H4 (cell line): ENCODE measurements at regions not wholly inside any gene's neighbourhood (a gene's known extent, or its start where the extent isn't known, plus 50 kb on each side); places are given as distances from the start of the nearest gene placed in this dataset.
"Not testable (repeated sequence)": the region's sequence is repeated elsewhere in the genome, so short reads cannot be mapped to it uniquely, and the experiment has no call there.

ENCODE experiments used
- DNase-seq: peaks from one replicate; pipeline ENCODE4 v3.0.0-alpha.2; 2015; ENCODE audit warnings: low spot score

DNA sequence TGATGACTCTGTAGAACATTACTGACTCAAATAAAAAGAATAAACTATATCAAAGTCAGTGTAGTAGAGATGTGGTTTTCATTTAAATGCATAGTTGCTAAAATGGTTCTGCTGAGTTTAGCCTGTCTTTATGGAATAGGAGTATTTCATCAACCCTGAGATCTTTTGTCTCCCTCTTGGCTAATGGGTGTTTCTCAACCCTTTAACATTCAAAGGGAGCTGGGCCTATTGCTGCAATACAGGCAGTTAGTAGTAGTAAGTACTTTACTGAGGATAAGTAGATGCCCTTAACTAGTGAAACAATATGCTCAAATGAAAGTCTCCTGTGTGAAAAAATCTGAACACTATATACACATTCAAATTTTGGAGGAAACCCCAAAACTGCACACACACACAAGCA lies 184.7 kb upstream of the TTC14 start:
- DNase-seq = no peak

DNA sequence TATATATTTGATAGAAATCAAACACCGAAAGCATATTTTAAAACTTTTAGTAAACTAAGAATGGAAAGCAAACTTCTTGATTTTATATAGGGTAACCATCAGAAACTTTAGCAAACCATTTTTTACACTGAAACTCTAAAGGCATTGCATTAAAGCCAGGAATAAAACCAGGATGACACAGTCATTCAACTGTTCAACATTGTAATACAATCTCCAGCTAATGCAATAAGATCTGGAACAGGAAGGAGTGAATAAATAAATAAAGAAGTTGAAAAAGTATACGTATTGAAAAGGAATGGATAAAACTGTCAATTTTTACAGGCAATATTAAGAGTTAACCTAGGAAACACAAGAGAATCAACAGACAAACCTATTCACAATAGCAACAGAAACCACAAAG lies 181.9 kb upstream of the TTC14 start:
- no peak for DNase-seq

DNA sequence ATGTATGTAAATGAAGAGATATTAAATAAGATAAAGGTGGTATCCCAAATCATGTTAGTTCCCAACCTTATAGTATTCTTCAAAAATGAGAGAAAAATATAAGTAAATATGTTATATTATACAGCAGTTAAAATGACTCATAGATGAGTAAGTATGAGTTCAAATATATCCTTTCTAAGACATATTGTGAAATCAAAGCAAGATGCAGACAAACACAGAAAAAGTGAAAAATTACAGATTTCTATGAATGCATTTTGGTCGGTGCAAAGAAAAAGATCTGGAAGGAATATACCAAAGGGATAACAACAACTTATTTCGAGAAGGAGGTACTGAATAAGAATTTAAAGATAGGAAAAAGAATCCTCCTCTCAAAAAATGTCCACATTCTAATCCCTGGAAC lies 181.2 kb upstream of the TTC14 start:
- no peak for DNase-seq

DNA sequence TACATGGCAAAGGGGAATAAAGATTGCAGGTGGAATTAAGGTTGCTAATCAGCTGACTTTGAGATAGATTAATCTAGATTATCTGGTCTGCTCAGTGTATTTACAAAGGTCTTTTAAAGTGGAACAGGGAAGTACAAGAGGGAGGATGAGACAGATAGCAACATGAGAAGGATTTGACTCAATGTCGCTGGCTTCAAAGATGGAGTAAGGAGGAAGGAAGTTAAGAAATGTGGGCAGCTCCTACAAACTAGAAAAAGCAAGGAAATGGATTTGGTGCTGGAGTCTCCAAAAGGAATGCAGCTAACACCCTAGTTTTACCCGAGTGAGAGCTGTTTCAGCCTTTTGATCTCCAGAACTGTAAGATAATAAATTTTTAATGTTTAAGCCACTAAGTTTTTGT lies 180.7 kb upstream of the TTC14 start:
- DNase-seq = no peak

DNA sequence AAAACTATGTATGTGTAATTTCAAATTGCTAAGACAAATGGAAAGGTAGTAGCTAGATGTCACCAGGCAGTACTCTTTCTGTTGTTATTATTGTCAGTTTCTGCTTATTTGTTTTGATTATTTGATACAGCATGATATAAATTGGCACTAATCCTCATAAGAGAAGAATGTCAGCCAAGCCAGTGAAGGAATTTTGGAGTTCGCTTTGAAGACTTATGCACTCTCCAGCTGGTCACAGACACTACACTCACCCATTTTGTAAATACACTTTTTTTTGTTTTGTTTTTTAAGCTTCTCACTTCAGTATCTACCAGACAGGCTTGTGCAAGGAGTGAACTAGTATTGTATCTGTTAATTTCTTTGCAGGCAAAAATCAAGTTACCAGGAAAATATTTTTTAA lies 180.2 kb upstream of the TTC14 start:
- DNase-seq = no peak

DNA sequence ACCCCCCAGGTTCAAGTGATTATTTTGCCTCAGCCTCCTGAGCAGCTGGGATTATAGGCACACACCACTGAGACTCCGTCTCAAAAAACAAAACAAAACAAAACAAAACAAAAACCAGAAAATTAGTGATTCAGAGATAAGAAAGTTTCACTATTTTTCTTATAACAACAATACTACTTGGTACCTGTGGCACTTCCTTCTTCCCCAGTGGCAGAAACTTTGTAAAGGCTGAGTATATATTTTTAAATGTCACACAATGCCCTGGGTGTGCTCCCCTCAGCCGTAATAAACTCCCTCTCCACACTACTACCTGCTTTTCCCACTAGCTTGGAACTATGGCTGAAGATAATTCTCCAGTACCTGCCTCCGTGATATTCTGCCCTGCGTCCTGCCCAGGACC lies 177.7 kb upstream of the TTC14 start:
- DNase-seq = not testable (repeated sequence)

DNA sequence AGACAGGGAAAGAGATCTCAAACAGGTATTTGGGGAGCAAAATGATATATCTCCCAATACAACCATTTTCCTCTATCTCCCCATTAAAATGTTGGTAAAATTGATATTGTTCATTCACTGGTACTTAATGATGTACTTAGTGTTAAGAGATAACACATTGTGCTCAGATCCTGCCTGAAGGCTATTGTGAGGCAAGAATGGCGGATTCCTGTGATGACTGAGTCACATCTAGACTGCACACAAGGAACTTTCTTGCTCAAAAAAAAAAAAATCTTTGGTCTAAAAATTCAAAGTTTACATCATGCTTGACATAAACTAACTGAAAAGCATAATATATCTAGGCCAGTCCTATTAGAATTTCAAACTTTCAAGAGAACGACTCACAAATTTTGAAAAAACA lies 171.1 kb upstream of the TTC14 start:
- no peak for DNase-seq

DNA sequence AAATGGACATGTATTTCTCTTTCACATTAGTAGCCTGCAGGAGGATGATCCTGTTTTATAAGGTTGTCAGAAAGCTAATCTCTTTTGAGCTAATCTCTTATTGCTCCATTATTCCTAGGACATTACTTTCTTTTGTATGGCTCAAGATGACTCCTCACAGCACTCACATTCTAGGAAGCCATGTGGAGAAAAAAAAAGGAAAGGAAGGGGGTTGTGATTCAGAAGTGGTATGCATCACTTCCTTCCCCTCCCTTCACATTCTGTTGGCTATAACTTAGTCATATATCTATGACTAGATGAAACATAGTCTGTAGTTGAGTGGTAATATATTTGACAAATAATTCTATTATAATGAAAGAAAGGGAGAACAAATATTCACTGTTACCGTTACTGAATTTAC lies 168.8 kb upstream of the TTC14 start:
- no peak for DNase-seq

DNA sequence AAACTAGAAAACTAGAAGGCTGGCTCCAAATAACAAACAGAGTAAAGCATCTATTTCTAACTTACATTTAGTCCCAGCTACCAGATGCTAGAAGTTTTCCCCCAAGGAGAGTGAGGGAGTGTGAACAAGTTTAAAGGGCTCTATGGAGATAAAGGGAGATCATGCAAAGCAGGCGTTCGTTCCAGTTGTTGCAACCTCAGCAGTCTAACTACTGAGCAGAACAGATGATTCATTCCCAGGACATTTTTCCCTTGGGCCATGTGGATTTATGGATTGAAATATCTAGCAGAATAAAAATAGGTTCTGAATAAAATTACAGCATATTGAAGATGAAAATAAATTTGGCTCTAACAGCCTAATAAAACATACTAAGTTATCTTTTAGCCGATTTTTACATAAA lies 154.8 kb upstream of the TTC14 start:
- DNase-seq = no peak

DNA sequence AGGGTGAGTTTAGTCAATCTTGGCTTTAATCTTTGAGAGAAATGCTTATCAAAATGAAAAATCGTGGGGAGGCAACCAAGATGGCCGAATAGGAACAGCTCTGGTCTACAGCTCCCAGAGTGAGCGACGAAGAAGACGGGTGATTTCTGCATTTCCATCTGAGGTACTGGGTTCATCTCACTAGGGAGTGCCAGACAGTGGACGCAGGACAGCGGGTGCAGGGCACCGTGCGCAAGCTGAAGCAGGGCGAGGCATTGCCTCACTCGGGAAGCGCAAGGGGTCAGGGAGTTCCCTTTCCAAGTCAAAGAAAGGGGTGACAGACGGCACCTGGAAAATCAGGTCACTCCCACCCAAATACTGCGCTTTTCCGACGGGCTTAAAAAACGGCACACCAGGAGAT lies 153.6 kb upstream of the TTC14 start:
- not testable (repeated sequence) for DNase-seq

DNA sequence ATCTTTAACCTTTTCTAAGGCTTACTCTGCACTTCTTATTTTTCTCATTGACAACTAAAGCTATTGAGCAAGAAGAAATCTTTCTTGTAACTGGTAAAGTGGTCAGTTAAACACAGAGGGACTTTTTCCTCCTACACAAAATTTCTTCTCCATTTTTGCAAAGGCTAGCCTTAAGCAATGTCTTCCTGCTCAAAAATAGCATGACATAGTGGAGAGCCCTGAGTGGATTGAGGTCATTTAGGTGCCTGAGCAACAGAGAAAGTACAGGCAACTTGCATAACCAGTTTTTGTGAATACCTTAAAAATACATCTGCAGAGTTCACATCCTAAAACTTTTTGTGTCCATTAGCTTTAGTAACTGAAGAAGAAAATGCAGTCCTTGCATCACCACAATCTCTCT lies 144.7 kb upstream of the TTC14 start:
- no peak for DNase-seq

DNA sequence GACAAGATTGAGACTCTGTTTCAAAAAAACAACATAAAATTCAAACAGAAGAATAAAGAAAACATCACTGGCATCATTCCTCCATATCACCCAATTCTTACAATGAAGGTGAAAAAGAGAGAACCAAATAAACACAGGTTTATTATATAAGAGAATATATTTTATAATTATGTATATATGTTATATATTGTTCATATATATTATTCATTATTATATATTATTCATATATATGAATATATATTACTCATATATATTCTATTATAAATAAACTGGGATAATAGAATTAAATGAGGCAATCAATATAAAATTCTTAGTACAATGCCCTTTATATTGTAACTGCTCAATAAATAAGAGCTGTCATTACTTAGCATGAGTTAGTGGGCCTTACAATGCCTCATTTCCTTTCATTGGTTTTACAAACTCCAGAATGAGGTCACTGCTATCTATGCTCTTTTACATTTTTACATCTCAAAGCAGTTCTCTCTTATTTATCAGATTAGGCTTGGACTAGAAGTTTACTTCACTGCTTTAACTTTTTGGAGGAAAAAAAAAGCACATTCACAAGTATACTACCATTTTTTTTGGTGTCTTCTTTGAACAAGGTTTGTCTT lies 135.5 kb upstream of the TTC14 start:
- DNase-seq = no peak

DNA sequence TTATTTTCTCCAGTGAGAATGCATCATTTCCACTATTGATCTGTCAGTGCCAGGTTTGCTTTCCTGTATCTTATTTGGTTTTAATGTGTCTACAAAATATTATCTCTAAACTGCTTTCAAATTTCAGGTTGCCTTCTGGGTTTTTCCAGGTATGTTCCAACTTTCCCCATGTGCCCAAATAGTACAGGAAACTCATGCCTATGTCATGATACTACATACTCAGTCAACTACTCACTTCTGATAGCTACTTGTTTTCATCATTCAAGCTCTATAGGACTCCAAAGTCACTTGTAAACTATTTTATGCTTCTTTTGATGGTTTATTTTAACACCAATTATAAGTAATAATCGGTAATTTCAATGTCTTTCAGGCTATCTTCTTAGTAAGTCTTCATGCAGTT lies 134.8 kb upstream of the TTC14 start:
- no peak for DNase-seq

DNA sequence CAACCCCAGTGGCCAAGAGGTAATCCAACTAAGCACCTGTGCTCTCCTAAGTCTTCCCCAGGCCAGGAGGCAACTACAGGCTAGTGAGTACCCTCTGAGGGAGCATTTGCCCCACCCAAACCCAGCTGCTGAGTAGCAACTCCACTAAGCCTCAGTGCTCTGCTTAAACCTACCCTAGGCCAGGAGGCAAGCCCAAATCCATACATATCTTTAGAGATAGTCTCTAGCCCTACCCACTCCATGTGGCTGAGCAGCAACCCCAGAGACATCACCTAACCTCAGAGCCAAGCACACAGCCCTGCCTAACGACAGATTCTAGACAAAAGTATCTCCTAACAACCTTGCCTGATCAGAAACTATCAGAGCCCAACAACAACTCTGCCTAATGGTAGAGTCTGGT lies 132.8 kb upstream of the TTC14 start:
- DNase-seq = no peak

DNA sequence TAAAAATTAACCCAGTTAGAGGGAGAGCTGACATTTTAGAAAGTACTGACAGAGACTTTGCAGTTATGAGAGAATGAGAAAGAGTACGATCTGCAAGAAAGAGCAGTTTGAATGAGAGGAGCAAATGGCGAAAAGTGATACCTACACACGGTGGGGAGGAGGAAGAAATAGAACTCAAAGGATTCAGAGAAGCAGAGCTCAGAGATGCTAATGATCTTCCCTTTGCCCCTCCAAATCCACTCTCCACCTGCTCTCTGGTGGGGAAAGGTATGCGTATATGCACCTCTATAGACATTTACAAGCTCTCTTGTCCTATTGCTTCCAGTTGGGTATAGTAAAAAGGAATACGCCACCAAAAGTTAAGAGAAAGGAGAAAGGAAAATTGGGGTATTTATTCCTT lies 123.3 kb upstream of the TTC14 start:
- no peak for DNase-seq

DNA sequence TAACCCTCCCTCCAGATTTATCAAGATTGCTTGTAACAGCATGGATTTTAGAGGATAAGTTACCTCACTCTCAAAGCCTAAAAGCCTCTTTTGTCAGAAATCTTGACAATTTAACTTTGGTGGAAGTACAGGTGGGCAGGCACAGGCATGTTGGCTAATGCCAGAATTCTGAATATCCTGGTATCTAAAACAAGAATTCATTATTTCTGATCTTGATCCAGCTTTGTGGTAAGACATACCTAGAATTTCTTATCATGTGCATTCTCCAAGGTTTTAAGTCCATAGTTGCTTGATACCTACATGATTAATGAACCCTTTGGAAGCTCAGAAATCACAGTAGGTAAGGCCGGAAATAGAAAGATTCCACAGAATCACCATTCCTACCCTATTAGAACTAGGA lies 109.9 kb upstream of the TTC14 start:
- DNase-seq = no peak

DNA sequence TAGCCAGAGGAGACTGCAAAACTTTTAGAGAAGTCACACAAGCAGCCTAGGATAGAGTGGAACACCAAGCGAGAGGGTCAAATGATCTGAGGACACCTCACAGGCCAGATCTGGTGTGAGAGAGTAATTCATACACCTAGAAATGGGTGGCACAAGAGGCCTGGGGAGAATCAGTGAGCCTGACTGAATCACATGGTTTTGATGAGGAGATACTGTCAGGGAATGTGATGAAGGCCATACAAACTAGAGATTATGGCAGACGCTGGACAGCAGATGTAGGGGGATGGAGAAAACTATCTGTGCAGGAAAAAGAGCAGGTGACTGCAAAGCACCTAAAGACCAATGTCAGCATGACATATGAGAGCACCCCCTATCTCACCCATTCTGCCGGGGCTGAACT lies 105.0 kb upstream of the TTC14 start:
- DNase-seq = no peak

DNA sequence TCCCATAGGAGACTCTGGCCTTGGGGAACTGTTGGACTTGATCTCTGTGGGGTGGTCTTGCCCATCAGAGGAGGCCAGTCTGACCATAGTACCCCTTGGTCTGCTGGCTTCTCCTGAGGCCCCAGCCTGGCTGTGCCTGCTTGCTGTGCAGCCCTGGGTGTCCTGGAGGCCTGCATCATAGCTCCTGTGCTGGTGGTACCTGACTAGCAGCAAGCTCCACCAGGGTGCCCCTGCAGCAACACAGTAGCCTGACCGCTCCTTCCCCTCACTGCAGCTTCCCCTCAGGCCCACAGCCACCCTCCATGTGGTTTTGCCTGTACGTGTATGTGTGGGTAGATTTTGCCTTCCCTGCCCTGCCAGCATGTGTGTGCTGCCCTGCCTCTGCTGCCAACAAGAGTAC lies 85.6 kb upstream of the TTC14 start:
- DNase-seq = no peak

DNA sequence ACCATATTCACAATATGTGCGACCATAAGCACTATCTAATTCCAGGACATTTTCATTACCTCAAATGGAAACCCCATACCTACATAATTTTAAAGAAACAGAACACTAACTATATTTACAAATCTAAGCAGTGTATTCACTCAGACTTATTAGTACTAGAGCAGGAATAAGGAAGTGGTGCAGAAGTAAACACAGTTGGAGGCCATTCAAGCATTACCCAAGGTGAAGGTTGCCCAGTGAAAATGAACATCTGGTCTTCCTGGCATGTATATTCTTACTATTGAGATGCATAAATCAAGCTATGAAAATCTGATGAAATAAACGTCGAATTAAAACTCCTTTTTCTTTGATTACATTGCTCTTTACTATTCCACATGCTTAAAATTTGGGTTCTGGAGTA lies 78.9 kb upstream of the TTC14 start:
- no peak for DNase-seq

DNA sequence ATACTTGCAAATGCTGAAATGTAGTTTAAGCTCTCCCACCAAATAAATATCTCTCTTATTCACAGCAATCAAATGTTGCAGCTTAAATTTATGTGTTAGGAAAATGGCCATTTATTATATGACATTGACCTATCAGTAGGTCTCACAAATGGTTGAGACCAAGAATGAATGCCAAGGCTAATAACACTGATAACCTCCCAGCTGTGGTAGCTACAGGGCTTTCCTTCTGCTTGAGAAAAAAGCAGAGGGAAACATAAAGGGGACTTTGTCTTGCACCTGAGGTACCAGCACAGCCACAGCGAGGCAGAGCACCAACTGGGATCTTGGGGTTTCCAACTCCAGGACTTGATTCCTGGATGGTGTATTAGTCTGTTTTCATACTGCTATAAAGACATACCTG lies 73.1 kb upstream of the TTC14 start:
- no peak for DNase-seq

DNA sequence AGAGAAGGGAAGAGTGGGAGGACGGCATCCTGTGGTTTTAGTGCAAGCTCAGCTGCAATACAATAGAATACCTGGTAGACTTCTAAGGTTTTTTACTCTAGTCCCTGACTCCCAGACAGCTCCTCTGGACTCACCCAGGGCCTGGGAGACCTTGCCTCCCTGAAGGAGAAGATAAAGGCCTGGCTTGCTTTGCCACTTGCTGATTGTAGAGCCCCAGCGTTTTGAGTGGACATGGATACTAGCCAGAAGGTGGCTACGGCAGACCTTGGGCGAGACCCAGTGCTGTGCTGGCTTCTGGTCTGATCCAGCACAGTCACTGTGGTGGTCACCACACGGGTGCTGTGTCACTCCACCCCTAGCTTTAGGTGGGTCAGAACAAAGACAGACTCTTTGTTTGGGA lies 72.2 kb upstream of the TTC14 start:
- DNase-seq = no peak

DNA sequence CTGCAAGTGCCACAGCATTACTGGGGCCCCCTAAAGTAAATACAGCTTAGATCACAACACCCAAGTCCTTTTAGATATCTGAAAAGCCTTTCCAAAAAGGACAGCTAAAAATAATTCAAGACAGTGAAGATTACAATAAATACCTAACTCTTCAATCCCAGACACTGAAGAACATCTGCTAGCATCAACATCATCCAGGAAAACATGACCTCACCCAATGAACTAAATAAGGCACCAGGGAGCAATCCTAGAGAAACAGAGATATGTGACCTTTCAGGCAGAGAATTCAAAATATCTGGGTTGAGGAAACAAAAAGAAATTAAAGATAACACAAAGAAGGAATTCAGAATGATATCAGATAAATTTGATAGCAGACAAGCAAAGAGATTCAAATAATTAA lies 71.7 kb upstream of the TTC14 start:
- DNase-seq = no peak

DNA sequence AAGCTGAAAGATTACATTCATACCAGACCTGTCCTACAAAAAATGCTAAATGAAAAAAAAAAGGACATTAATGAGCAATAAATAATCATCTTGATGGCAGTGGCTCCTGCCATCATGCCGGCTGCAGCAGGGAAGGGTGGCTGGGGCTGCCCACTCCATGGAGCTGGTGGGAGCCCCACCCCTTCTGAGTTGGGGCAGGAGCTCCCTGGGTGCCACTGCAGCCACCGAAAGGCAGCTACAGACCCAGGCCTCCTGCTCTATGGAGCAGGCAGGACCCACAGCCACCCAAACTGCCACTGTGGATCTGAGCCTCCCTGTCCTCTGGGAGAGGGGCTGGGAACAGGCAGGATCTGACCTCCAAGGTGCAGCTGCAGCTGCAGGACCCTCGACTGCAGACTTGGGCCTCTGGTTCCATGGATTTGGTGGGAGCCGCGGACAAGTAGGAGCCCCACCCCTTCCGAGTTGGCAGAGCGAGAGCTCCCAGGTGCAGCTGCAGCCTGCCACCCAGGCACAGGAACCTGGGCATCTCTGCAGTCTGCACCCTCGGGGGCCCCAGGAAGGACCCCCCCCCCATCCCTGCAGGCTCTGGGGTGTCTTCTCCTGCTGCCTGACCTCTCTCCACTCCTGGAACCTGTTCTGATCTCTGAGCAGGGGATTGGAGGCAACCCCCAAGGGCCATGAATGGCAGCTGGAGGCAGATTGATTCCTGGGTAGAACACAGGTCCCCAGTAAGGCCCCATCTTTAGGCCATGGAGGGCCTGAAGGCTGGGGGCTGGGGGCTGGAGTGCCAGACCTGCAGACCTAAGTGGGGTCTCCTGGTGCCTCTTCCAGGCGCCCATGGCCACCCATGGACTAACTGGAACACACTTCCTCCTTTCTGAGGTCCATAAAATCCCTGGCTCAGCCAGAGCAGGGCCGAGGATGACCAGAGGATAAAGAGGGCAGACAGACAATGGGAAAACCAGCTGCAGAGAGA lies 70.4 kb upstream of the TTC14 start:
- no peak for DNase-seq

DNA sequence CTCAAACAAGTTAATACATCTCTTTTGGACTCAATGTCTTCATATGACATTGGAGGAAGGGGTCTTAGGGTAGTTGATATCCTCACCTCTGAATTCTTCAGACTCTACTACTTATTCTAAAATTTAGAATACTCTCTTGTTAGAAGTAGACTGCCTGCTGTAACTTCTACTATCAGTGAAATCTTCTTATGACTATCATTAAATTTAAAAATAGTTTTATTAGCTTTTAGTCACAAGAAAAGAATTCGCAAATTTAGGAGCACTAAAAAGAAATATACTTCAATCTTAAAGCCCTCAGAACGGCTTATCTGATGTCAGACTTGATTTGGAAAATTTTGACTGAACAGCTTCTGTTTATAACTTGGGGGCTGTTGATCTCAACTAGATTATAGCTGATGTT lies 67.1 kb upstream of the TTC14 start:
- DNase-seq = no peak
